Hematopoietic multipotent progenitor cell treated with erythropoietin and hydrocortisone succinate and interleukin-3 and kit ligand, for 15 days (in vitro differentiated cells): ENCODE measurements at regions not wholly inside any gene's neighbourhood (a gene's known extent, or its start where the extent isn't known, plus 50 kb on each side); places are given as distances from the start of the nearest gene placed in this dataset.
"Not testable (repeated sequence)": the region's sequence is repeated elsewhere in the genome, so short reads cannot be mapped to it uniquely, and the experiment has no call there.

Experiments used
- DNase-seq: peaks from one replicate; pipeline ENCODE4 v3.0.0-alpha.2; 2015; ENCODE audit warnings: low spot score

DNA sequence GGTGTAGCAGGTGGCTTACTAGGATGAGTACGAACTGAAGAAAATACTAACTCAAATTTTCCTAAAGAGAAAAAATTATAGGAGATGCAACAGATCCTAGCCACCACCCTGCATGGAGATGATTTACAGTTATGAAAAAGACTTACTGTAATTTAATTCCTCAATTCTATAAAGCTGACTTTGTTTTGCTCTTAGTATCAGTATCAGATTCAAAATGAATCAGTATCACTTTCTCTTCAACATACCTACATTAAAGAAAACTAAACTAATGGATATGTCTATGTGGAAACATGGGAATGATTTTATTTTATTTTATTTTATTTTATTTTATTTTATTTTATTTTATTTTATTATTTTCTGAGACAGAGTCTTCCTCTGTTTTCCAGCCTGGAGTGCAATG is 525.8 kb downstream of the NLGN4X start:
- DNase-seq = no peak

DNA sequence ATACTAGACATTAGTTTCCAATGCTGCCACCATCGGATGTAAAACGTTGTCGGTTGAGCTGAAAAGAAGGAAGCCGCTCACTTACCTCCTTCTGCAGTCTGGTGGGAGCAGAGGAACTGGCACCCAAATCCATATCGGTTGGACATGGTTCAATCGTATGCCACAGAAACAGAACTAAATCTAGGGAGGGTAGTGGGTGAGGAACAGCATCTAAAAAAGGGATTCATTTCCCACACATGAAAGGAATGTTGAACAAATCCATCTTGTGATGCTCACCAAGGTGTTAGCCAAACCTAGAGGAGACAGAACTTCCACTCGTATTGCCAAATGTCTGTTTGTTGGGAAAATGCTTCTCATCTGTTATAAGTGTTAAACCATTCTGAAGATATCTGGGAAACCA is 532.7 kb downstream of the NLGN4X start:
- DNase-seq = no peak

DNA sequence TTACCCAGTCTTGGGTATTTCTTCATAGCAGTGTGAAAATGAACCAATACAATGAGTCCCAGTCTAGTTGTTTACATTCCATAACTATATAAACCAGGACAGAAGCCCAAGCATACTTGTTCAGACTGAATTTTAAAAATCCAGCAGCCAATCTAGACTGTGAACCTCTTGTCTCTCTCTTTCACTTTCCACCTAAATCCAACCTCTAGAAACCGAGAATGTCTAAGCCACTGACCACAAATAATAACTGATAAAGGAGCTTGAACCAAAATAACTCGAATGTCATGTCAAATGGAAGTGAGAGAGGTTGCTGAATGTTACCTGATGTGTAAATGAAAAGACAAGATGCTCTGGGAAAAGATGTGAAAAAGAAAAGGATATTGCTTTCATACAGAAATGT is 544.7 kb downstream of the NLGN4X start:
- no peak for DNase-seq

DNA sequence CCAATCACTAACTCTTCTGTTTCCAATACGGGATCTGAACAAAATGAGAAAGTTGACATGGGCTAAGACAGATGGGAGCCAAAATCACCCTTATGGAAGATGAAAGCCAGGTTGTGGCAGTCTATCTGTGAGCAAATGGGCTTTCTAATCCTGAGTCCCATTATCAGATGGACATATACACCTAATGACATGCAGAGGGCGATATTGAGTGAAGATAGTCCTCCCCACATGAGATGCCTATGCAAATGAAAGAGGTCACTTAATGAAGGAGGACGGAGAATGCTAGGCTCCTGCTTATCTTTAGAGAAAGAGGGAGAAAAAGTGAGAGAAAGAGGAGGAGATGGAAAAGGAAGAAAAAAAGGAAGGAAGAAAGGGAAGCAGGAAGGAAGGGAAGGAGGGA is 547.5 kb downstream of the NLGN4X start:
- no peak for DNase-seq

DNA sequence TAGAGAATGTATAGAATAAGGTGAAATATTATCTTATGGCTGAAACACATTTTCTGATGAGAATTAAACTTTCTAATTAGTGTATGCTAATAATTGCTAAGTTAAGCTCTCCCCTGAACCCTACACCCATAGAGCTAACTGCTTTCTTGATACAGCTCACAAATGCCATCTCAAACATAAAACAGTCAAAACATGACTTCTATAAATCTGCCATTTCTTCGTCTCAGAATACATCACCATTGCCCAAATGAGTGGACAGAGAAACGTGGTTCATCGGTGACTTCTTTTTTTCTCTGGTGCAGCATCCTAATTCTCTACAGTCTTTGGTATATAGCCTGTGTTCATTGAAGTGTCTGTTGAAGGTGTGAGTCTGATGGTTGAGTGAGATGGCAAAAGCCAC is 554.6 kb downstream of the NLGN4X start:
- no peak for DNase-seq

DNA sequence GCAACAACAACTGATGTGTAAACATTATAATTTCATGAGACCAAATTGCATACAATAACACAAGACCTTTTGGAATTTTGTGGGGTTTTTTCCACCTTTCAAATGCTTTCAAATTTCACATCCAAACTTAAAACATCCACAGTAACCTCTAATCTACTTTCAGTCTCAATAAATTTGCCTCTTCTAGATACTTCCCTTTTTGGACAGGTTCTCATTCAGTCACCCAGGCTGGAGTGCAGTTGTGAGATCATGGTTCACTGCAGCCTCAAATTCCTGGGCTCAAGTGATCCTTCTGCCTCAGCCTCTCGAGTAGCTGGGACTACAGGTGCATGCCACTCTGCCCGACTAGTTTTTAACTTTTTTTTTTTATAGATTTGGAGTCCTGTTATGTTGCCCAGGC is 556.6 kb downstream of the NLGN4X start:
- no peak for DNase-seq

DNA sequence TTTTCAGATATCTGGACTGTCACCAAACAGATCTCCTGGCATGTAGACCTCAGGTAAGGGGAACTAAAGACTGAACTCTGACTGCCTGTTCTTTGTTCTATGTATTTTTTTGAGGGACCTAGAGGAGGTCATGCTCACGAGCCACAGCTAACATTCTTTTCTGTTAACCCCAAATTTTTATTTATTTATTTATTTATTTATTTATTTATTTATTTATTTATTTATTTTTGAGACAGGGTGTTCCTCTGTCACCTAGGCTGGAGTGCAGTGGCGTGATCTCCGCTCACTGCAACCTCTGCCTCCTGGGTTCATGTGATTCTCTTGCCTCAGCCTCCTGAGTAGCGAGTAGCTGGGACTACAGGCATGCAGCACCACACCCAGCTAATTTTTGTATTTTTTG is 562.0 kb downstream of the NLGN4X start:
- DNase-seq = not testable (repeated sequence)

DNA sequence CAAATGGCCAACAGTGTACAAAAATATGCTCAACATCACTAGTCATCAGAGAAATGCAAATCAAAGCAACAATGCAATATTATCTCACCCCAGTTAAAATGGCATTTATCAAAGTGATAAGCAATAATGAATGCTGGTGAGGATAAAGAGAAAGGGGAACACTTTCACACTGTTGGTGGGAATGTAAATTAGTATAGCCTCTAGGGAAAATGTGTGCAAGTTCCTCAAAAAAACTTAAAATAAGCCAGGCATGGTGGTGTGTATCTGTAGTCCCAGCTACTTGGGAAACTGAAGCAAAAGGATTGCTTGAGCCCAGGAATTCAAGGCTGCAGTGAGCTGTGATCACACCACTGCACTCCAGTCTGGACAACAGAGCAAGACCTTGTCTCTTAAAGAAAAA is 572.1 kb downstream of the NLGN4X start:
- no peak for DNase-seq

DNA sequence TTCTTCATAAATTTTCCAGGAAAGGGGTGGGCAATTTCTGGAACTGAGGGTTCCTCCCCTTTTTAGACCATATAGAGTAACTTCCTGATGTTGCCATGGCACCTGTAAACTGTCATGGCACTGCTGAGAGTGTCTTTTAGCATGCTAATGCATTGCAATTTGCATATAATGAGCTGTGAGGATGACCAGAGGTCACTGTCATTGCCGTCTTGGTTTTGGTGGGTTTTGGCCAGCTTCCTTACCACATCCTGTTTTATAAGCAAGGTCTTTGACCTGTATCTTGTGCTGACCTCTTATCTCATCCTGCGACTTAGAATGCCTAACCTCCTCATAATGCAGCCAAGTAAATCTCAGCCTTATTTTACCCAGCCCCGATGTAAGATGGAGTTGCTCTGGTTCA is 577.8 kb downstream of the NLGN4X start:
- no peak for DNase-seq

DNA sequence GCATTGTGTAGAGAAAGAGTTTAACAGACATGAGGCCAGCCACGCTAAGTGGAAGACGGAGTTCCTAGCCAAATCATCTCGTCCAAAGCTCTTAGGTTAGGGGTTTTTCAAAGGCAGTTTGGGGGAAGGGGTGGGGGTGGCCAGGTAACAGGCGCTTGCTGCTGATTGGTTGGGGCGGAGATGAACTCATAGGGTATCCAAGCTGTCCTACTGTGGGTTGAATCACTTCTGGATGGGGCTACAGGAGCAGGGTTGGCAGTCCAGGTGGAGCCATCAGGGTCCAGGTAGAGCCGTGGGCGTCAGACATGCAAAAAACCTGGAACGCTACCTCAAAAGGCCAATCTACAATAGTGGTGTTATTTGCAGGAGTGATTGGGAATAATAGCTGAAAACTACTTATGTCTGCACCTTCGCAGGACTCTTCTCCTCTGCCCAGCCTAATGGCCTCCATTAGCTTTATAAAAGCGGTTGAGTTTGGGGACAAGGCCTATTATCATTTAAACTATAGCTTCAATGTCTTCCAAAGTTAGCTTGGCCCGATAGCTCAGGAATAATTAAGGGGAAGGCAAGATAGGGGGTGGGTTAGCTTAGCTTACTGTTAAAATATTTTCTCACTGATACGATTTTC is 579.6 kb downstream of the NLGN4X start:
- DNase-seq = no peak

DNA sequence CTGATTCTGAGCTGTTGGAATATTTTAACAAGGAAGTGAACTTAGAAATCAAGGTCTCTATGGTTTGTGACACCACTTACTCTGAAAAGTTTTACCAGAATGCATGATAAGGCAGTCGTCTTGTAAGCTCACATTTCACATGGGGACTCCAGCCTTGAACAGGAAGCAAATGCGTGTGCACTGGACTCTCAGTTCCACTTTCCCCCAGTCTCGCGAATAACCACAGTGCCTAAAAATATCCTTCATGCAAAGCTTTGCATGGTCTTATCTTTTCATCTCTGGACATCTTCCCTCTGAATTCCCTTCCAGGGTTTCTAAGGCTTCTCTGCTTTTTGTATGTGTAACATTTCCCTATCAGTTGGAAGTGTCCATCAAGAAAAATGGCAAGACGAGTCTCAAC is 581.8 kb downstream of the NLGN4X start:
- no peak for DNase-seq

DNA sequence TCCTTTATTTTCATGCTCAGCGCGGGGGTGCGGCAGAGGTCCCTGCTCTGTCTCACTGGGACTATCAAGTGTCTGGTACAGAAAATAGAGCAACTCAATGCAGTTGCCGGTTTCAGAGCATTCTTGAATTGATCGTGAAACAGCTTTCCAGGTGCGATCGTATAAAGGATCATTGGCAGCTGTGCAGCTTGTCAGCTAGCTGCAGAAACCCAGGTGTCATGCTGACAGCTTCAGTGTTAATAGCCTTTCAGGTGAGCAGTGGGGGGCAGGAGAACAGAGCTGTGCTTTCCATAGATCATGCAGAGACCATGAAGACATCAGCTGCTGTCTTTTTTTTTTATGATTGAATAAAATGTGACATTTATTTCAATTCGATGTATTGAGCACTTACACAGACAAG is 583.9 kb downstream of the NLGN4X start:
- DNase-seq = no peak

DNA sequence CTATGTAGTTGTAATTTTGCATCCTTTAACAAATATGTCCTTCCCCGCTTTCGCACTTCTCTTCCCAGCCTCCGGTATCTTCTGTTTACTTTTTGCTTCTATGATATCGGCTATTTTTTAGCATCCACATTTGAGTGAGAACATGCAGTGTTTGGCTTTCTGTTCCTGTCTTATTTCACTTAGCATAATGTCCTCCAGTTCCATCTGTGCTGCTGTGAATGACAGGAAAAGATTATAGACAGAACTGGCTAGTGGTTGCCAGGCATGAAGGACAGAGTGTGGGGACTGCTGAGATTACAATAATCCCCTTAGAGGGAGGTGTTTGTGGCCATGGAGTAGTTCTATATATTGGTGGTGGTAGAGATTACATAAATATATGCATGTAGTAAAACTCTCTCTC is 588.6 kb downstream of the NLGN4X start:
- no peak for DNase-seq

DNA sequence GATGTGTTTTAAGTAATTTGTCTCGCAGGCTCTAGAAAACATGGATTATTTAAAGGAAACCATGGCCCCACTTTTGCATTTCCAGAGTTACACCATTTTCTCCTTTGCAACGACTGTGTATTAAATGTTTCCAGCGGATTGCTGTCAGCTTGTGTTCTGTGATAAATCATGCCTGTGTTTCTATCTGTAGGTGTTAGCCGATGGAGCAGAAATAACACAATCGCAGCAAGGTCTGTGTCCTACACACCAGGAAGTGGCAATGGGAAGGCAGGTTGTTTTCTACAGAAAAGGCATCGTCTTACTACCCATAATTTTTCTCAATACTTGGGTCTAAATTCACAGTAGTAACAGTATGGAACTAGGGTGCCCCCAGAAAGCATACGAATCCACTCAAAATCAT is 590.1 kb downstream of the NLGN4X start:
- no peak for DNase-seq

DNA sequence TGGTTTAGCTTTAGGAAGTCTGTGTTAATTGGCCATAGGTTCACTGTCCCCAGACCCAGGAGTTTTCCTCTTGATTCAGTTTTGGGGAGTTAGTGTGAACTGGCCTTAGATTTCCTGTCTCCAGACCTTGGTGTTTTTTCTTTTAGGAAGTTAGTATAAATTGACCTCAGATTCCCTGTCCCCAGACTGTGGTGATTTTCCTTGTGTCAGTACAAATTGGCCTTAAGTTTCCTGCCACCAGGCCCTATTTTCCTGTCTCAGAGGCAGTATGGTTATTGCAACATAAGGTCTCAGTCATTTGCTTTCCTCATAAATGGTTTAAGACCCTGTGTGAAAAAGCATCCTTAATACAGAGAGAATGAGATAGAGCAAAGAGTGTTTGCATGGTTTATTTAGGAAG is 595.8 kb downstream of the NLGN4X start:
- no peak for DNase-seq

DNA sequence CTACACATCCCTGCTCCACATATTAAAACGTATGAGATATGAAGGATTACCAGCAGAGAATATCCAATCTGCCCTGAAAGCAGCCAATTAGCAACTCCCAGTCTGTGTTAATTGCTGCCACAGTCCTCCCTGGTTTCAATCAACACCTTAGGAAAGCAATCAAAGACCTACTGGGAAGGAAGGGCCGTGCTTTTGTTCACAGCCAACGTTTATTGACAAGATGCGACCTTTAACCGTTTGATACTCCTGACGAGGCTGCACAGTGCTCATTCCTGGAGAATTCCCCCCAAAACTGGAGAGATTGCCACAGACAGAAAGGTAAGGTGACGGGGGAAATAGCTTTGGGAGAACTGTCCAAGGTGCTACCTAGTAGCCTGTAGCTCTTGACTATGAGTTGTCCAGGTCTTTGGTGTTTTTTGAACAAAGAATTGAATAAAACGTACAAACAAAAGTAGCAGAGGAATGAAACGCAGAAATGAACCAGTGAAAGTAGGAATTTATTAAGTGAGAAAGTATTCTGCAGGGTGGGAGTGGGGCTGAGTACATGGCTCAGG is 596.5 kb downstream of the NLGN4X start:
- DNase-seq = no peak

DNA sequence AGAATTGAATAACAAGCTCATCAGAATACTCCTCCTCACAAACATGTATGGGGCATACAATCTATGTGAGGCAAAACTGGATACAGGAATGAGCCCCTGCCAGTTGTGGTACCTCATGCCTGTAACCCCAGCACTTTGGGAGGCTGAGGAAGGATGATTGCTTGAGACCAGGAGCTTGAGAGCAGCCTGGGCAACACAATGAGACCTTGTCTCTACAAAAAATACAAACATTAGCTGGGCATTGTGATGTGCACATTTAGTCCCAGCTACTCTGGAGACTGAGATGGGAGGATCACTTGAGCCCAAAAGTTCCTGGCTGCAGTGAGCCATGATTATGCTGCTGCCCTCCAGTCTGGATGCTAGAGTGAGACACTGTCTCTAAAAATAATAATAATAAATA is 611.0 kb downstream of the NLGN4X start:
- DNase-seq = no peak

DNA sequence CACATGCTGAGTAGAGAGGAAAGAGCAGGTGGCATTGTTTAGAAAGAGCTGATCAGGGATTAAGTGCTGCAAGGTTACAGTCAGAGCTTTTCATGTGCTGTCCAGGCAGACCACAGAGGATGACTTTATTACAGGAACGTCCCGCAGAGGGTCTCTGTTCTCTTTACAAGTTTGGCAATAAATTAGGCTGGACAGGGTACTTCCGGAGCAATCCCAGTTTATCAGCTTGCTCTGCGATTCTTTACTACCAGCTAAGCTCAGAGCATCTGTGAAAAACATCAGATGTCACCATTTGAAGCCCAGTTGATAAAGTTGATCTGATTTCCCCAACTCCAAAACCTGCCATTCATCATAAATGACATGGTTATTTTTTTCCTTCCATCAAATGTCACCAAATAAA is 633.1 kb downstream of the NLGN4X start:
- DNase-seq = no peak

DNA sequence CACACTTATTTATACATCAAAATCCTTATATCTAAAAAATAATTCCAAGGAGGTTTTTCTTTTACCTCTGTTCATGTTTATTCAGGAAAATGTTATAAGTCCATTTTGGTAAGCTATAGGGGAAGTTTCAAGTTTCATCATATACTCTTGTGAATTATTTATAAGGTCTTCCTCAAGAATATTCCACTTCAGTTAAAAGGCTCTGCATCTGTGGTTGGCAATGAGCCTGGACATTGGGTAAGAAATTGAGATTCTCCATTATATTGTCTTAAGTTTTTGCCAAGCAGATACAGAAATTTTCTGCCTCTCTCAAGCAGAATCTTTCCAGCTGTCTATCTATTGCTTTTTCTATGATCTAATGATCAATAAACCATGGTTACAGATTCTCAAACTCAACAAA is 641.9 kb downstream of the NLGN4X start:
- DNase-seq = no peak

DNA sequence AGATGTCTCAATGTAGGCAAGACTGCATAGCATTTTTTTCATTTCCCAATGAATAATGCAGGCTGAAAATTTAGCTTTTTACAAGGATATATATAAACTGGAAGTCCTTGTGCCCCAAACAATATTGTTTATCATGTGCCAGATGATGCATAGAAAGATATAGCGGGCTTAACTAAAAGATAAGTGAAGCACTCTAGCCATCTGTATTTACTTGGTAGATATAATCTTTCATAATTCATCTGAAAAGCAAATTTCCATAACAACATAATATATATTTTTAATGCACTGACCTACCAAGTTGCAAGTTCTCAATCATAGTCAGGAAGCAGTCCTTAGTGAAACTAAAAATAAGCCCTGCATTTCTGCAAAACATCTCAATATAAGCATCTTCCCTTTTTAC is 653.3 kb downstream of the NLGN4X start:
- DNase-seq = no peak

DNA sequence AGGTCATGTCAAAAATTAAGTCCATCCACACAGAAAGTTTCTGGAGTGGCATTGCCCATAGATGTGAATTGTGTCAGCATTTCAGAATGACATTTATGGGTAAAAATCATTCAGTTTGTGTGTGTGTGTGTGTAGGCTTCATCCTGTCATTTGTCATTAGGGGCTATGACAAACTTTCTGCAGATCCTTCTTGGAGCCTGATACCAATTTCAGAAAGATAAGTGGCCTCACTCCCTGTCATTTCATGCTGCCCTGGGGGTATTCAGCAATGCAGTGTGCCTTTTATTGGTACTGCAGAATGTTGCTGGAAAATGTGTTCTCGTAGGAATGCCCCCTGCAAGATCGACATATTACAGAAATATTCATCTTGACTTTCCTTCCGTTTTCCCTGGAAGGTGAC is 659.7 kb downstream of the NLGN4X start:
- no peak for DNase-seq

DNA sequence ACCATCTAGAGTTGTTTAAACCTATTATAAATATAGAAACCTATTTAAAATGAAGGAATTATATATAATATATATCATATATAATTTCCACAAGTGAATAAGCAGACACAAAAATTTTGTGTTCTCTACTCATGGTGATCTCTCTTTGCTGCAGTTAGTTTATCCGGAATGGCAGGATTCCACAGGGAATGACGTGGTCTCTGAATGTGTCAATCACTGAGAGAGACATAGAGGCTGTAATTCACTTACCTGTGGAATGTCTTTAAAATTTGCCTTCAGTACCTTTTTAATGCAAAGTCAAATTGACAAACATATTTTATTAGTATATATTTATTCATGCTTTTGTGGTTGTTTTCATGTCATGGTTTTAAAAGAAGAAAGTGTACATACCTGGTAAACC is 669.3 kb downstream of the NLGN4X start:
- DNase-seq = no peak

DNA sequence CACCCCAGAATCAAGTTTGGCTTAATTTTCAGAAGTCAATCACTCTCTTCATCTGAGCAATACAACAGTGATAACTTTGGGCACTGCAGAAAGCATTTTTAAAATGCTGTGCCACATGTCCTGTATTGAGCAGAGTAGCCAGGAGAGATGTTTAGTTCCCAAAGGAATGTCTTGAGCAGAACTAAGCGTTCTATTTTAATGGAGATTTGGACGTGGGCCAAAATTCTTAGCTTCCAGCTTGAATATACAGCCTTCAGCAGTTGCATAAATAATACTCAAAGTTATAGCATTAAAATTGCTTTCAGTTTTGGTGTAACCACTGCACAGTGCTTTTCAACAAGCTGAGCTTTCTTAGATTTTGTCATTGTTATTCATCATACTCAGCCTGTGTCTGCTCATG is 679.2 kb downstream of the NLGN4X start:
- DNase-seq = no peak

DNA sequence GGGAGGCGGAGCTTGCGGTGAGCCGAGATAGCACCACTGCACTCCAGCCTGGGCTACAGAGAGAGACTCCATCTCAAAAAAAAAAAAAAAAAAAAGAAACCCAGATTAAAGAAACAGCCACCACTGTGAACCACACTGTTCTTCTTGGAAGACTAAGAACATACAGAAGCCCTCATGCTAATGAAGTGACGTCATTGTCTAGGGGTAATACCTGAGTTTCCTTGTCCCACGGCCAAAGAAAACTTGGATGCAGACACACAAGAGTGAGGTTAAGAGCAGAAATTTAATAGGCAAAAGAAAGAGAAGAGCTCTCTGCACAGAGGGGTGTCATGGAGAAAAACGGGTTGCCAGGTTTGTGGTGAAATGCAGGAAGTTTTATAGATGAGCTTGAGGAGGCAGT is 691.6 kb downstream of the NLGN4X start:
- DNase-seq = no peak

DNA sequence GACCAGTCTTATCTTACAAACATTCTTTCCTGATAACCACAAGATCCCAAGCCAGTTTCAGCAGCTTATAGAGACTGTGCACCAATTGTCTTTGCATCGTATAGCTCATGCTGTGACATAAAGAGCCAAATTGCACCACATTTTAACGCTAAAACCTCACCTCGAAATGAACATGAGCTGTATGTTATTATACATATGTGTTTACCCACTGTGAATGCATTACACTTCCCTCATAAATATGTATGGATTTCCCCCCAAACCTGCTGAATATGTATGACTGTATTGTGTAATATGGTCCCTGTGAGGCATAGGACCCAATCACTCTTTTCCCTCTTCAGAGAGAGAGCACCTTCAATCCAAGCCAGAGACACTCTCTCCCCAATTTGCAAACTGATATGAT is 692.4 kb downstream of the NLGN4X start:
- DNase-seq = no peak
